Mammary epithelial cell (primary cell): ENCODE measurements at regions not wholly inside any gene's neighbourhood (a gene's known extent, or its start where the extent isn't known, plus 50 kb on each side); places are given as distances from the start of the nearest gene placed in this dataset.

ENCODE experiments used
- EZH2 ChIP-seq: IDR thresholded peaks from 2 replicates; pipeline ENCODE4 v1.6.1; 2012; ENCODE audit warnings: low read length, inconsistent platforms, borderline replicate concordance
- TF ChIP-seq, protein P1 (sequence below), 2 donors: IDR thresholded peaks in 1 of 2; conservative IDR thresholded peaks in 1 of 2; 2 replicates each; pipeline ENCODE4 v1.5.1; 2011 to 2012; ENCODE audit warnings: inconsistent platforms in 2 of 2, low read length in 2 of 2, mild to moderate bottlenecking in 2 of 2, control low read depth in 1 of 2, low read depth in 1 of 2; ENCODE audit not compliant: insufficient read depth in 1 of 2; ENCODE audit errors: extremely low read depth in 1 of 2

DNA sequence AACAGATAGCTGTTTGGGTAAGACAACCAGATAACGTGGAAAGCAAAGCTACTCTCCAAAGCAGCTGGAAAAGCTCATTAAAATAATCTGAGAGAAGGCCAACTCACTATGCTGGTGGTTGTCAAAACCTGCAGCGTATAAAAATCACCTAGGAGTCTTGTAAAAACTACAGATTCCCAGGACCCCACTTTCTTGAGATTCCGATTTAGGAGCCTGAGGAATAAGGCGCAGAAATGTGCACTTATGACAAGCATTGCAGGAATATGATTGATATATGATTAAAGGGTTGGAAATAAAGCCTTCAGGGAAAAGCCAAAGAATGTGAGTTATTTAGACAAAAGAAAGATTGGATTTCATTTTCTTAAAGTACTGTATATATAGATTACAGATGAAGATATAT, 285.0 kb upstream of the PTGER4 start:
- TF ChIP-seq, protein P1, sequence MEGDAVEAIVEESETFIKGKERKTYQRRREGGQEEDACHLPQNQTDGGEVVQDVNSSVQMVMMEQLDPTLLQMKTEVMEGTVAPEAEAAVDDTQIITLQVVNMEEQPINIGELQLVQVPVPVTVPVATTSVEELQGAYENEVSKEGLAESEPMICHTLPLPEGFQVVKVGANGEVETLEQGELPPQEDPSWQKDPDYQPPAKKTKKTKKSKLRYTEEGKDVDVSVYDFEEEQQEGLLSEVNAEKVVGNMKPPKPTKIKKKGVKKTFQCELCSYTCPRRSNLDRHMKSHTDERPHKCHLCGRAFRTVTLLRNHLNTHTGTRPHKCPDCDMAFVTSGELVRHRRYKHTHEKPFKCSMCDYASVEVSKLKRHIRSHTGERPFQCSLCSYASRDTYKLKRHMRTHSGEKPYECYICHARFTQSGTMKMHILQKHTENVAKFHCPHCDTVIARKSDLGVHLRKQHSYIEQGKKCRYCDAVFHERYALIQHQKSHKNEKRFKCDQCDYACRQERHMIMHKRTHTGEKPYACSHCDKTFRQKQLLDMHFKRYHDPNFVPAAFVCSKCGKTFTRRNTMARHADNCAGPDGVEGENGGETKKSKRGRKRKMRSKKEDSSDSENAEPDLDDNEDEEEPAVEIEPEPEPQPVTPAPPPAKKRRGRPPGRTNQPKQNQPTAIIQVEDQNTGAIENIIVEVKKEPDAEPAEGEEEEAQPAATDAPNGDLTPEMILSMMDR (conservative IDR thresholded peaks at IDR 0.05 in 1 of 2, IDR thresholded peaks at IDR 0.05 in 1 of 2; ENCODE audit: extremely low read depth in 1 of 2, insufficient read depth in 1 of 2, low read depth in 1 of 2, low read length in 2 of 2): no peak
- no peak for TF ChIP-seq EZH2
